GM13977 (cell line): ENCODE measurements at regions not wholly inside any gene's neighbourhood (a gene's known extent, or its start where the extent isn't known, plus 50 kb on each side); places are given as distances from the start of the nearest gene placed in this dataset.

Experiments used
- DNase-seq: peaks from one replicate; pipeline ENCODE4 v3.0.0; 2012; ENCODE audit warnings: low spot score
- in situ Hi-C: fragments of 300-500 bp; cut with MboI; formaldehyde crosslinking; loops from one replicate; pipeline ENCODE4 v1.12.0; 2022; ENCODE audit warnings: low sequenced_read_pairs, low pct_unique_long_range_greater_than_20kb, mixed read lengths, inconsistent platforms; ENCODE audit not compliant: unreplicated experiment
- TF ChIP-seq, protein P1 (sequence below): IDR thresholded peaks from 2 replicates; pipeline ENCODE4 v1.5.1; 2012; ENCODE audit warnings: mild to moderate bottlenecking, control low read depth; ENCODE audit not compliant: insufficient read depth; ENCODE audit errors: extremely low read depth, missing control alignments

DNA sequence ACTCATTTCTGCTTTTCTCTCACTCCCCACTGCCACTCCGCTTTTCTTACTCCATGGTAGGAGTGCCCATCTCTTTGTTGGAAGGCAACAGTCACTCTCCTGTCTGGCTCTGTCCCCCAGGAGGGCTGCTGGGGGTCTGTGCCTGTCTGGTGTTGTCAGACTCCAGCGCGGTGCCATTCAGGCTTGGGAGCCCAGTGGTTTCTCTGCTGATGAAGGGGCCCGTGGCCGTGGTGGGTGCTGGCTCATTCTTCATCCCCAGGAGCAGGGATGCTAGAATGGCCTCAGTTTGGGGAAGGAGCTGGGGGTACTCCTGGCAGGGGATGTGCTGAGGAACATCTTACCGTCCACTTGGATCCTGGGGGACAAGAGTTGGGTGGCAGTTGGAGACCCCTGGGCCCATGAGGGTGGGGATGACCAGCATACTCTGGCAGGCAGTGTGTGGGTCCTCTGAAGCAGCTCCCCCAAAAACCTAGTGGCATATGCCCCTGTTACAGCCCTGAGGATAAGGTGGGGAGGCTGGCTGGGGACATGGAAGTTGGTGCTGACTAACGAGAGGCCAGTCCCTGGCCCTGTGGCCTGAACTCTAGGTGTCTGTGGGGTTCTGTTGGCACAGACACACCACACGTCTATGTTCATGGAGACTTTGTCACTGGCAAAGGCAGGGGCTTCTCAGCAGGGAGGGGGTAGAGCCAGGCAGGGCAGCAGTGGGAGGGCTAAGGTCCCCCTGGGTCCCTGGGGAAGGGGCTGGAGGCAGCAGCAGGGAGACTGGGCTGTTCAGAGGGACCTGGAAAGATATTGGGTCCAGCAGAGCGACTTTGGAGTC, 102.8 kb upstream of the RET start:
- in situ Hi-C loops: no loop called here
- TF ChIP-seq, protein P1, sequence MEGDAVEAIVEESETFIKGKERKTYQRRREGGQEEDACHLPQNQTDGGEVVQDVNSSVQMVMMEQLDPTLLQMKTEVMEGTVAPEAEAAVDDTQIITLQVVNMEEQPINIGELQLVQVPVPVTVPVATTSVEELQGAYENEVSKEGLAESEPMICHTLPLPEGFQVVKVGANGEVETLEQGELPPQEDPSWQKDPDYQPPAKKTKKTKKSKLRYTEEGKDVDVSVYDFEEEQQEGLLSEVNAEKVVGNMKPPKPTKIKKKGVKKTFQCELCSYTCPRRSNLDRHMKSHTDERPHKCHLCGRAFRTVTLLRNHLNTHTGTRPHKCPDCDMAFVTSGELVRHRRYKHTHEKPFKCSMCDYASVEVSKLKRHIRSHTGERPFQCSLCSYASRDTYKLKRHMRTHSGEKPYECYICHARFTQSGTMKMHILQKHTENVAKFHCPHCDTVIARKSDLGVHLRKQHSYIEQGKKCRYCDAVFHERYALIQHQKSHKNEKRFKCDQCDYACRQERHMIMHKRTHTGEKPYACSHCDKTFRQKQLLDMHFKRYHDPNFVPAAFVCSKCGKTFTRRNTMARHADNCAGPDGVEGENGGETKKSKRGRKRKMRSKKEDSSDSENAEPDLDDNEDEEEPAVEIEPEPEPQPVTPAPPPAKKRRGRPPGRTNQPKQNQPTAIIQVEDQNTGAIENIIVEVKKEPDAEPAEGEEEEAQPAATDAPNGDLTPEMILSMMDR: no peak
- no peak for DNase-seq

DNA sequence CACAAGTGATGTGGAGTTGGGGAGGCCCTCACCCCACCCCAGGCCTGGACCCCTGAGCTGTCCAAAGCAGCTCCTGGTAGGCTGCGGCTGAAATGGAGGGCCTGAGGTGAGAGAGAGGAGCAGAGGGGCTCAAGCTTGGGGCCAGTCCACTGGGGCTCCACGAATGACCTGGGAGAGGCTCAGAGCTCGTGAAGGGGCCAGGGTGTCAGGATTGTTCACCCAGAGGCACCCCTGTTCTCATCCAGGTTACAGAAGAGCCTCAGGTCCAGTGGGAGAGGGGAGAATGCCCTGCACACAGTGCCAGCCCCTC, 102.2 kb upstream of the RET start:
- in situ Hi-C loops: no loop called here
- no peak for DNase-seq
- TF ChIP-seq, protein P1: no peak

DNA sequence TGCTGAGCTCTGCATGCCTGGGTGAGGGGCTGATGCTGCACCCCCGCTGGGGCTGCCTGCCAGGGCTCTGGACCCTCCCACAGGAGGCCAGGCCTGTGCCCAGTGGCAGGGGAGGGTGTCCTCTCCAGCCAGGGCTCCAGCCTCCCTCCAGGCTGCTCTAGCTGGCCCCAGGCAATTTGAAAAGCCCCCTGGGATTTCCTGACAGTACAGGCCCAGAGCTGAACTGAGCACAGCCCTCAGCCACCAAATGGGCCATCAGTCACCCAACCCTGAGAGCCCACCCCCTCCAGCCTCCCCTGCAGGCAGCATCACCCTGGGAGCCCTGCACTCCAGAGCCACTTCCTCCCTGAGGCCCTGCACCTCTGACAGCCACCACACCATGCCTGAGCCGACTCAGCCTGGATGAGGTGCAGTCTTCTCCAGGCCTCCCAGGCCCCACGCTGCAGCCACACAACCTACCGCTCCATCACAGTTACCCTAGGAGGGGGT, 101.8 kb upstream of the RET start:
- in situ Hi-C loops: no loop called here
- TF ChIP-seq, protein P1: no peak
- no peak for DNase-seq

DNA sequence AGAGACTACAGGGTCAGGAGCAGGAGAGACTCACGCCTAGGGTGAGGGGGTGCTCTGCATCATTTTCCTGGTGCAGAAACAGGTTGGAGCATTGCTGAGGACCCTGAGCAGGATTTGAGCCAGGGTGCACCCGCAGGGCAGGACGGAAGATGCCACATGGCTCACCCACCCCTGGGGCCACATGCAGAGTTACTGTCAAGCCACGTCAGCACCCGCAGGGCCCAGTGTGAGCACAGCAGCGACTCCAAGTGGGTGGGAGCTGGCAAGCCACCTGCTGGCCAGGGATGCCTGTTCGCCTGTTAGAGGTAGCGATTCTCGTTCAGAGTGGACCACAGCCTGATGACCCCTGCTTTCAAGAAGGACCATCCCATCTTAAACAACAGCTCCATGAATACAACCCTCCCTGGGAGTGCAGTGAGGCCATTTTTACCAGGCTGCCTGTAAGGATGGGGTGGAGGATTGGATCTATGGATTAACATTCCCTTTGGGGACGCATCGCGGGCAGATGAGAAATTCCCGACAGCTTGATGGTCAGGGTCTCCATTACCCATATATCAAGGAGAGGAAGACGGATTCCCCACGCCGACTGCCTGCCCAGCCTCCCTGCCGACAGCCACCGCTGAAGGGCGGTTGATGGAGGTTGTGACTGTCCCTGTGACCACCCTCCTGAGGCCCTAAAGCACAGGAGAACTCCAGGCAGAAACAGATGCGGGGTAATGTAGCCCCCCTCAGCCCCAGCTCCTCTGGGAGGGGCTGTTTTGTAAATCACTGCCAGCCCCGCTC, 101.1 kb upstream of the RET start:
- TF ChIP-seq, protein P1: no peak
- in situ Hi-C loops: no loop called here
- DNase-seq: no peak

DNA sequence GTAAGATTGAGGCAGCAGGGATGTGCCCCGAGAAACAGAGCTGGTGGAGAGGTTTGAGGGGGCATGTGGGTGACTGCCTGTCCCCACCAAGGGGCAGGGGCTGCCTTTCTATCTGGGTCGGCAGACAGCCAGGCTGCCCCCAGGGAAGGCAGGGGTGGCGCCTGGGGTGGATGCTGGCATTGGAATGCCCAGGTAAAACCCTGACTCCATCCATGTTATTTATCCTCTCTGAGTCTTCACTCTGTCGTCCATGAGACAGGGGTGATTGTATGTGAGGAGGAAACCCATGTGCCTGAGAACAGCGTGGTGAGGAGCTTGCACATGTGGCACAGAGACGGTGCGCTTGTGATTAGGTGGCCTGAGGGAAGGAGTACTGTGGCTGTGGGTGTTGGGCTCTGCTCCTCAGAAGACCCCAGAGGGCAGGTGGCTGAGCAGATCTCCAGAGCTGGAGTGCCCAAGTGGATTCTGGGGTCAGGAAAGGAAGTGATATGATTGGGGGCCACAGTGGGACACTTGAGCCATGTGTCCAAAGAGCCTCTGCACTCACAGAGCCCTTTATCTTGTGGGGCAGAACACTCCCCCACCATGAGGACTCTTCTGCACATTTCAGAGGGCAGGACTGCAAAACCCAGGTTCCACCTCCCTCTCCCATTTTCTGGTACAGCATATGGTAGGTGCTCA, 100.4 kb upstream of the RET start:
- in situ Hi-C loops: no loop called here
- no peak for DNase-seq
- TF ChIP-seq, protein P1: no peak

DNA sequence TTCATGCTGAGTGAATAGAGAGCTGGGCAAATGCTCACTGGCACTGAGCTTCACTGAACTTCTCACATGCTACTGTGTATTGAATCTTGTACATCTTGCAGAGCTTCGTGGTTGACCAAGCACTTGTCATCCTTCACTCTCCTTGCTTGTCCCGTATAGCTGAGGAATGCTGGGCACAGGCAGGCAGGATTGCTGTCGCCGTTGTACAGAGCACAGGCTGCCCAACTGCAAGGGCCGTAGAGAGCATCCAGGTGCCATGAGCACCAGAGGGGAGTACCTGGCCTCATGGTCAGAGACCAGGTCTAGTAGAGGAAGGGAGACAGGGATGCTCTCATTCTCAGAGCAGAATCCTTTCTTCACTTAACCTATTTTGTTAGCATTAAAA, 99.8 kb upstream of the RET start:
- DNase-seq: no peak
- in situ Hi-C loops: no loop called here
- TF ChIP-seq, protein P1: no peak
